ENCODE measurements at regions not wholly inside any gene's neighbourhood (a gene's known extent, or its start where the extent isn't known, plus 50 kb on each side); places are given as distances from the start of the nearest gene placed in this dataset.
A peak's percentile ranks its signal among the peaks of the same experiment; 100 is the strongest.

GRCh38 chr9:16959391-16959790 is 88.9 kb upstream of the BNC2 start:
- dilution Hi-C loops (cut with HindIII; ENCODE audit: low sequenced_read_pairs, unreplicated experiment): no loop called here

More at GRCh38 chr9:16959391-16959790, 88.9 kb upstream of the BNC2 start:
- H2BK15ac ChIP-seq (ENCODE audit: low read depth, low read length): no peak overlapping the region
- H2BK5ac ChIP-seq (ENCODE audit: low read depth, low read length, poor library complexity, severe bottlenecking): no peak overlapping the region
- no peak overlapping the region for H3K56ac ChIP-seq (ENCODE audit: extremely low read depth, insufficient read depth, low read length)
- no peaks in the 10 kb centered on the region for H3K9me3 ChIP-seq (ENCODE audit: control insufficient read depth, insufficient read depth, low read length)
- CTCF ChIA-PET: no interaction called here
- TF ChIP-seq RFX5 (IDR thresholded peaks at IDR 0.05; ENCODE audit: low read depth, low read length) (no peak), RCOR1 (IDR thresholded peaks at IDR 0.05; ENCODE audit: insufficient replicate concordance, low read length) (no peak), CTCF (conservative IDR thresholded peaks at IDR 0.05; ENCODE audit: low read depth, low read length) (no peak), MAFK (IDR thresholded peaks at IDR 0.05; ENCODE audit: low read depth, low read length) (no peak)
- no peak overlapping the region for H3K14ac ChIP-seq (replicated peaks; ENCODE audit: low read depth, low read length)
- BruUV-seq (replicated peaks): no TSS peak
- no peaks in the 10 kb centered on the region for H4K20me1 ChIP-seq (ENCODE audit: insufficient read depth, low read length)
- no peak overlapping the region for H4K5ac ChIP-seq (ENCODE audit: low read depth, low read length)
- H2AFZ ChIP-seq (replicated peaks; ENCODE audit: low read length, poor library complexity): no peak overlapping the region
- H3K9me1 ChIP-seq (ENCODE audit: insufficient read depth, low read length): peaks cover 10% of the 10 kb centered on the region
- no peak overlapping the region; the same call in 1 of the 2 replicates for H2BK20ac ChIP-seq (ENCODE audit: low read depth, low read length)
- no peak overlapping the region for H4K8ac ChIP-seq (ENCODE audit: low read depth in 2 of 2, low read length in 2 of 2)
- no peak overlapping the region for H3K4me3 ChIP-seq (ENCODE audit: insufficient read depth, low read depth, low read length)
- peak; percentile 13 for DNase-seq
- no peaks in the 10 kb centered on the region for H3K27me3 ChIP-seq (ENCODE audit: control insufficient read depth, insufficient read depth, low read length)
- in situ Hi-C loops (cut with MboI; ENCODE audit: low sequenced_read_pairs) (no loop called here), intact Hi-C loops (cut with micrococcal nuclease) (no loop called here)
- H3K27ac ChIP-seq (ENCODE audit: insufficient read depth, low read length): no peak overlapping the region
- no peak for ATAC-seq (ENCODE audit: low read depth)
- H4K91ac ChIP-seq (ENCODE audit: insufficient read depth, low read depth, low read length): no peak overlapping the region
- POLR2A ChIA-PET (ENCODE audit: unreplicated experiment): no interaction called here
- no peak overlapping the region for H3K4me2 ChIP-seq (ENCODE audit: low read depth, low read length)
- no peak overlapping the region for H3K18ac ChIP-seq (ENCODE audit: low read depth, low read length)
- no peak overlapping the region for H3K4ac ChIP-seq (ENCODE audit: low read depth, low read length)
- H3K4me1 ChIP-seq (ENCODE audit: control insufficient read depth, insufficient read depth, low read length): peaks cover 7% of the 10 kb centered on the region
- H3K23ac ChIP-seq (ENCODE audit: low read depth, low read length): no peak overlapping the region
- no peak overlapping the region for H2AK9ac ChIP-seq (replicated peaks; ENCODE audit: low read depth, low read length, poor library complexity)
- no peaks in the 10 kb centered on the region for H3K36me3 ChIP-seq (ENCODE audit: control insufficient read depth, insufficient read depth, low read length)
- no peaks in the 10 kb centered on the region for H3K79me1 ChIP-seq (ENCODE audit: low read depth in 1 of 2, low read length in 2 of 2)
- no peak overlapping the region for H2BK120ac ChIP-seq (ENCODE audit: low read depth, low read length)
- H3K9ac ChIP-seq (ENCODE audit: low read depth, low read length): no peak overlapping the region
- H2AK5ac ChIP-seq (ENCODE audit: low read depth, low read length): no peak overlapping the region

Data from IMR-90 (cell line).